D721Med (cell line): ENCODE measurements at regions not wholly inside any gene's neighbourhood (a gene's known extent, or its start where the extent isn't known, plus 50 kb on each side); places are given as distances from the start of the nearest gene placed in this dataset.

ENCODE experiments used
- DNase-seq: peaks from one replicate; pipeline ENCODE4 v3.0.0; 2011; ENCODE audit warnings: low spot score; ENCODE audit not compliant: insufficient read length
- FAIRE-seq: peaks from 2 replicates; lab custom pipeline; 2011; peaks lifted over from hg19 to GRCh38; lab: Jason Lieb, UNC
- TF ChIP-seq, protein P1 (sequence below): IDR thresholded peaks from 2 replicates; pipeline ENCODE4 v1.5.1; 2012; ENCODE audit warnings: mild to moderate bottlenecking, control low read depth; ENCODE audit not compliant: insufficient read depth; ENCODE audit errors: missing control alignments

DNA sequence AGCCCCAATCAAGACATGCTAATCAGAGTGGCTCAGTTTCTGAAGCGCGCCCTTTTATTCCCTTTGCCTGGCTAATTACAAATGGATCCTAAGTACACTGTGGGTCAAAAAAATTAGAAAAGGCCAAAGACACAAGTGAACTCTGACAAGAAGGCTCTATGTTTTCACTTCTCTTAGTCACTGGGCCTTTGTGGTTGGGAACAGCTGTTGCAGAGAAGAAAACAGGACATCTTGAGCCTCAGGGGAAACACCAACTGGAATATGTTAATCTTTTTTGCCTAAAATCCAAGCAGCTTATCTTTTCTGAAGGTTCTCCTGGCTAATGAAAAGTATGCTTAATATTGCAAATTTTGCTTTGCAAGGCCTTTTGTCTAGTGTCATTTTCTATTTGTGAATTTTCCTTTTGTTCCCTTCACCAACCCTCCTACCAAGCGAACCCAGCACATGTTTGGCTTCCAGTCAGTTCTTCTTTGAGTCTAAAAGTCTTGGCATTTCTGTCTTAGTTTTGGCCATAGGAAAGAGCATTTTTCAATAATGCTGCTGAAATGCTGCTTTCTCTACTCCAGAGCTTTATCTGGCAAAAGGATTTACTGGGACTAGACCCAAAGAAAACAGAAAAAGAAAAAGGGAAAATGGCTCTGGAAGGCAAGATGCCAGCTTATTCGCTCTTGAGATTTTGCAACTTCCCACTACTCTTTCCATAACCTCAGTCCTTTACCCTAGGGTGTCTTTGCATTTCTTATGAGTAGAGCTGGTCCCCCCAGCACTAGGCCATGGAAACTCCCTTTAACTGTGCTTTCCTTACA lies 440.2 kb upstream of the ST6GAL2 start:
- FAIRE-seq: no peak
- TF ChIP-seq, protein P1, sequence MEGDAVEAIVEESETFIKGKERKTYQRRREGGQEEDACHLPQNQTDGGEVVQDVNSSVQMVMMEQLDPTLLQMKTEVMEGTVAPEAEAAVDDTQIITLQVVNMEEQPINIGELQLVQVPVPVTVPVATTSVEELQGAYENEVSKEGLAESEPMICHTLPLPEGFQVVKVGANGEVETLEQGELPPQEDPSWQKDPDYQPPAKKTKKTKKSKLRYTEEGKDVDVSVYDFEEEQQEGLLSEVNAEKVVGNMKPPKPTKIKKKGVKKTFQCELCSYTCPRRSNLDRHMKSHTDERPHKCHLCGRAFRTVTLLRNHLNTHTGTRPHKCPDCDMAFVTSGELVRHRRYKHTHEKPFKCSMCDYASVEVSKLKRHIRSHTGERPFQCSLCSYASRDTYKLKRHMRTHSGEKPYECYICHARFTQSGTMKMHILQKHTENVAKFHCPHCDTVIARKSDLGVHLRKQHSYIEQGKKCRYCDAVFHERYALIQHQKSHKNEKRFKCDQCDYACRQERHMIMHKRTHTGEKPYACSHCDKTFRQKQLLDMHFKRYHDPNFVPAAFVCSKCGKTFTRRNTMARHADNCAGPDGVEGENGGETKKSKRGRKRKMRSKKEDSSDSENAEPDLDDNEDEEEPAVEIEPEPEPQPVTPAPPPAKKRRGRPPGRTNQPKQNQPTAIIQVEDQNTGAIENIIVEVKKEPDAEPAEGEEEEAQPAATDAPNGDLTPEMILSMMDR: no peak
- no peak for DNase-seq

DNA sequence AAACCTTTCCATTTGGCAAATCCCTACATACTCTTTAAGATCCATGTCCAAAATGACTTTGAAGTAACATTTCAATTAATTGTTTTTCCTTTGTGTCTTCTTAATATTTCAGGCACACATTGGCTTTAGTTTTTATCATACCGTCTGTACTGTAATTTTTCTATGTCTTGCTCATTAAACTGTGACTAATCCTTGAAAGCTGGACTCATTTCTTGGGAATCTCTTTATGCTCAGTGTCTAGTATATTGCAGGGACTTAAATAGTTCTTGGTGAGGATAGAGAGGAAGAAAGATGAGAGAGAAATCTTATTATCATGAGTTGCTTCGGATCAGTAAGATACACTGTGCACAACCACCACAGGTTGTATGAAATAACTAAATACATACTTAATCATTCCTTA lies 448.3 kb upstream of the ST6GAL2 start:
- FAIRE-seq (no peak), DNase-seq (no peak)
- TF ChIP-seq, protein P1: no peak

DNA sequence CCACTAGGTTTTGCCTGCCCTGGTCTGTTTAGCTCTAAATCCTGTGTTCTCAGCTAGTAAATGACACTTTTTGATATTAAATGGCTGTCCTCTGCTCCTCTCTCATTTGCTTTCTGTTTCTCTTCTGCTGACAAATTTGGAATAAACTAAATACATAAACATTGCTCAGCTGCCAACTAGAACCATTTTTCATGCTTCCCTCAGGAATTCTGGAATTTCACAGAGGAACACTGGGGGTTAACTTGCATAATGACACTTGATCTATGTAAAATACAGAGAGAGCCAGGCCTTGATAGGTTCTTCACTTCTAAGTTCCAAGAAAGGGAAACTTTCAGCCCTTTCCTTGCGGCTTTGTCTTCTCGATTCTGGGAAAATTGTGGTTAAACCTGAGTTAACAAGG lies 450.6 kb upstream of the ST6GAL2 start:
- FAIRE-seq (no peak), DNase-seq (no peak)
- TF ChIP-seq, protein P1: no peak

DNA sequence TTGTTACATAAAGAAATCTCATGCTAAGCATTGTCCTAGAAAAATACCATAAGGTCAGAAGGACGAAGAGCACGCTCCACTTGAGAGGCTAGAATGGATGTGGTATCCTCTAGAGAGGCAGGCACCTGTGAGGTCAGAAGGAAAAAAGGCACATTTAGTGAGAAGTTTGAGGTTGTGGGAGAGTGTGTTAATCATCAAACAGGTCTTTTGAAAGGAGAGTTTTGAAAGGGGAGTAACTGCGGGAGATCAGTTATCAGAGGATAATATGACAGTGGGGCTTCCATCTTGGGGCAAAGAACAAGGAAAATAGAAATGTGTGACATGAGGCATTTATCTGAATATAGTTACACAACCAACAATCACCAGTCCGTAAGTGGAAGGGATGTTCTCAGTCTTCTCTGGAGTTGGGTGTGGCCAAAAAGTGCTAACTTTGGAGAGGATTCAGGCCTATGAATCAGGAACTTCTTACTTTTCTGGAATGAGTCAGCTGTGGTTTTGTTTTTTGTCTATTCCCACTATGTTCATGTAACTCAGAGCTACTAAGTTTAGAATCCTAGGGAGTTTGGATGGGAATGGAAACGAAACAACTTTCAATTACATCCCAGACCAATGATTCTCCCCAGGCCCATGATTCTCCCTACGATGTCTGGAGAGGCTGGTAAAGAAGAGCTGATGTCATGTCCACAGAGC lies 451.4 kb upstream of the ST6GAL2 start:
- no peak for FAIRE-seq
- TF ChIP-seq, protein P1: no peak
- DNase-seq: no peak

DNA sequence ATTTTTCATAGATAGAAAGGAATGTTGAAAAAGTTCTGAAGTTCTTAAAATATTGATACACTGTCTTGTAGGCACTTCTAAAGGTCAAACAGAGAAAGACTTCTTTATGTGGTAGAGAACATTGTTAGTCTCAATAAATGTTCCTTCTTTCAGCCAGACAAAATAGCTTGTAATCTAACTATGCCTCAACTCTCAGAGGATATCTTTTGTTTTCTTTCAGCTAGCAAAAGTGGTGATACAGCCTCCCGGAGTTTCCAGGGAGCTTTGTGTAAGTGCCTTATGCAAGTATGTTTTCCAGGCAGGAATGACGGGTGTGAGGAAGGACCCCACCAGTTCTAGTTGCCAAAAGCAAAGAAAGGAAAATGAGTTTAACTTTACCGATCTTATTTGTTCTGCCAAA lies 452.1 kb upstream of the ST6GAL2 start:
- DNase-seq (no peak), FAIRE-seq (no peak)
- TF ChIP-seq, protein P1: no peak

DNA sequence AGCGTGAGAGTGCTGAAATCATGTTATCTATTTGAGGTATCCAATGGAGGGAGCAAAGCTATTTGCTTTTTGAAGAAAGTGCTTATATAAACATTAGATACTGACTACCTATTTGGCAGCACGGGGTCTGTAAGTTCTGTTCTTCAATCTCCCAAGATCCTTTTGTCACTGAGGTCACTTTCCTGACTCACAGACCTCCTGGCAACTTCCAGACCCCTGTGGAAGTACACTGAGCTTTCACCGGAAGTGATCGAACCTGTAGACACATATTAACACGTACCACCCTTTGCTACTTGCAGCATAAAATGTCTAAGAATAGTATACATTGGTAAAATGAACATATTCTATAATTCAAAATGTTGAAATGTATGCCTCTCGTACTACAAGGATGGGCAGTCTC lies 452.6 kb upstream of the ST6GAL2 start:
- DNase-seq: no peak
- no peak for FAIRE-seq
- TF ChIP-seq, protein P1: no peak

DNA sequence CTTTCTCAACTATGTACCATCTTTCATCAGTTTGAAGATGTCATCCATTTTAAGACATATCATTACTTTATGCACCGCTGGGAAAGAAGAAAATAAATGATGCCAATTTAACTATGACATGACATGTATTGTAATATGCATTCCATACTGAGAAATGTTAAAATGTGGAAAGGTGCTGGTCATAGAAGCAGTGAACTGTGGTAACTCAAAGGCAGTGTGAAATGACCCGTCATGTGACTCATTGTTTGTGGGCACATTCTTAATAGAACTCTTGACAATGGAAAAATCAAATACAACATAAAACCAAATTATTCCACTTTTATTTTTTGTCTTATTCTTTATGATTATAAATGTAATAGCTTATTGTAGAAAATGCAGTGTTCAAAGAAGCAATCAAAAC lies 455.0 kb upstream of the ST6GAL2 start:
- TF ChIP-seq, protein P1: no peak
- DNase-seq: no peak
- FAIRE-seq: no peak
